Astrocyte of the cerebellum (primary cell): ENCODE measurements at regions not wholly inside any gene's neighbourhood (a gene's known extent, or its start where the extent isn't known, plus 50 kb on each side); places are given as distances from the start of the nearest gene placed in this dataset.

ENCODE experiments used
- DNase-seq: peaks from one replicate; pipeline ENCODE4 v3.0.0-alpha.2; 2011; ENCODE audit warnings: low read depth
- H3K4me3 ChIP-seq: 2 replicates; pipeline ENCODE4 v1.5.1; 2011; ENCODE audit warnings: mild to moderate bottlenecking, low read depth, low read length, moderate library complexity
- in situ Hi-C: cut with HindIII; loops from 2 replicates; pipeline ENCODE4 v1.10.0; 2017; ENCODE audit warnings: low sequenced_read_pairs
- TF ChIP-seq, protein P1 (sequence below): IDR thresholded peaks from 2 replicates; pipeline ENCODE4 v1.5.1; 2012; ENCODE audit warnings: low read length, low read depth, moderate library complexity, mild to moderate bottlenecking; ENCODE audit errors: missing control alignments

- TF ChIP-seq, protein P1, sequence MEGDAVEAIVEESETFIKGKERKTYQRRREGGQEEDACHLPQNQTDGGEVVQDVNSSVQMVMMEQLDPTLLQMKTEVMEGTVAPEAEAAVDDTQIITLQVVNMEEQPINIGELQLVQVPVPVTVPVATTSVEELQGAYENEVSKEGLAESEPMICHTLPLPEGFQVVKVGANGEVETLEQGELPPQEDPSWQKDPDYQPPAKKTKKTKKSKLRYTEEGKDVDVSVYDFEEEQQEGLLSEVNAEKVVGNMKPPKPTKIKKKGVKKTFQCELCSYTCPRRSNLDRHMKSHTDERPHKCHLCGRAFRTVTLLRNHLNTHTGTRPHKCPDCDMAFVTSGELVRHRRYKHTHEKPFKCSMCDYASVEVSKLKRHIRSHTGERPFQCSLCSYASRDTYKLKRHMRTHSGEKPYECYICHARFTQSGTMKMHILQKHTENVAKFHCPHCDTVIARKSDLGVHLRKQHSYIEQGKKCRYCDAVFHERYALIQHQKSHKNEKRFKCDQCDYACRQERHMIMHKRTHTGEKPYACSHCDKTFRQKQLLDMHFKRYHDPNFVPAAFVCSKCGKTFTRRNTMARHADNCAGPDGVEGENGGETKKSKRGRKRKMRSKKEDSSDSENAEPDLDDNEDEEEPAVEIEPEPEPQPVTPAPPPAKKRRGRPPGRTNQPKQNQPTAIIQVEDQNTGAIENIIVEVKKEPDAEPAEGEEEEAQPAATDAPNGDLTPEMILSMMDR: no peak
- in situ Hi-C loops: no loop called here
- DNase-seq: no peak
- no peak overlapping the region for H3K4me3 ChIP-seq
Measured at GRCh38 chr17:74152591-74153455, 50.7 kb upstream of the RPL38 start.

DNA sequence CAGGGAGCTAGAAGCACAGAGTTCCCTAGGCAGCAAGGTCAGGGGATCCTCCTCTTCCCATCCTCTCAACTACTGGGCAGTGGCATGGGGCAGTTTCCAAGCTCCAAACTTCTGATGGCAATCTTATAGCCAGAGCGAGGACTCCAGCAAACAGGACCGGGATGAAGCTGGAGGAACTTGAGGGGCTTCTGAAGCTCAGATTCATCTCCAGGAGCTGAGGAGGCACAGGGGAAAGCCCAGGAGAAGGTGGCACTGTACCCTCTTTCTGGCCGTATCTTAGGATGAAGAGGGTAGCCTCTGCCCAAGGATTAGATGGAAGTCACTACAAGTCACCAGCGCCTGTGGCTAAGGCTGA lies 50.0 kb upstream of the RPL38 start:
- in situ Hi-C loops: no loop called here
- no peak overlapping the region for H3K4me3 ChIP-seq
- TF ChIP-seq, protein P1: no peak
- DNase-seq: no peak
